ENCODE measurements at regions not wholly inside any gene's neighbourhood (a gene's known extent, or its start where the extent isn't known, plus 50 kb on each side); places are given as distances from the start of the nearest gene placed in this dataset.

- peak; percentile 52 for ATAC-seq (ENCODE audit: insufficient read depth, low read depth)
- H3K4me2 ChIP-seq (ENCODE audit: insufficient read depth, low read length): peak overlapping the region; percentile 46; the same call in 1 of the 2 replicates
These were observed 65.8 kb downstream of the RESF1 start for GRCh38 chr12:32024884-32025592.

GRCh38 chr12:32025906-32026305 is 66.7 kb downstream of the RESF1 start:
- Histone ChIP-seq H3K9me3 (ENCODE audit: insufficient read depth, low read length, severe bottlenecking) (no peaks in the 10 kb centered on the region), H3K4me2 (ENCODE audit: insufficient read depth, low read length) (peak overlapping the region; percentile 46), H3K79me2 (ENCODE audit: insufficient read depth, low read length) (no peaks in the 10 kb centered on the region), H3K4me1 (ENCODE audit: insufficient read depth, low read length) (peaks cover 30% of the 10 kb centered on the region), H4K20me1 (ENCODE audit: insufficient read depth, low read length) (no peaks in the 10 kb centered on the region), H3K36me3 (ENCODE audit: insufficient read depth, low read length) (no peaks in the 10 kb centered on the region), H3K27ac (ENCODE audit: low read length) (peak overlapping the region; percentile 57), H3K9ac (ENCODE audit: low read depth, low read length) (no peak overlapping the region), H2AFZ (ENCODE audit: low read depth, low read length) (no peak overlapping the region), H3K4me3 (ENCODE audit: low read depth in 1 of 2, low read length in 2 of 2) (no peak overlapping the region), H3K27me3 (ENCODE audit: insufficient read depth, low read length, poor library complexity) (no peaks in the 10 kb centered on the region)
- TF ChIP-seq CTCF (IDR thresholded peaks at IDR 0.05; ENCODE audit: borderline replicate concordance, extremely low read depth, low read length, poor library complexity, severe bottlenecking): no peak
- TF ChIP-seq EZH2 (IDR thresholded peaks at IDR 0.05; ENCODE audit: borderline replicate concordance, low read depth, low read length, severe bottlenecking): no peak
- ATAC-seq (ENCODE audit: insufficient read depth, low read depth): peak; percentile 98
- DNase-seq: peak; percentile 80

More at GRCh38 chr12:32024884-32025592, 65.8 kb downstream of the RESF1 start:
- H3K36me3 ChIP-seq (ENCODE audit: insufficient read depth, low read length): no peaks in the 10 kb centered on the region
- TF ChIP-seq CTCF (IDR thresholded peaks at IDR 0.05; ENCODE audit: borderline replicate concordance, extremely low read depth, low read length, poor library complexity, severe bottlenecking) (no peak), EZH2 (IDR thresholded peaks at IDR 0.05; ENCODE audit: borderline replicate concordance, low read depth, low read length, severe bottlenecking) (no peak)
- H3K9ac ChIP-seq (ENCODE audit: low read depth, low read length): no peak overlapping the region
- H4K20me1 ChIP-seq (ENCODE audit: insufficient read depth, low read length): no peaks in the 10 kb centered on the region
- peak overlapping the region; percentile 64 for H3K27ac ChIP-seq (ENCODE audit: low read length)
- no peaks in the 10 kb centered on the region for H3K79me2 ChIP-seq (ENCODE audit: insufficient read depth, low read length)
- no peaks in the 10 kb centered on the region for H3K9me3 ChIP-seq (ENCODE audit: insufficient read depth, low read length, severe bottlenecking)
- peak overlapping the region; percentile 45; the same call in 1 of the 2 replicates for H2AFZ ChIP-seq (ENCODE audit: low read depth, low read length)
- H3K4me1 ChIP-seq (ENCODE audit: insufficient read depth, low read length): peaks cover 33% of the 10 kb centered on the region
- DNase-seq: peak; percentile 35
- H3K27me3 ChIP-seq (ENCODE audit: insufficient read depth, low read length, poor library complexity): no peaks in the 10 kb centered on the region
- H3K4me3 ChIP-seq (ENCODE audit: low read depth in 1 of 2, low read length in 2 of 2): no peak overlapping the region

GRCh38 chr12:32027684-32028365 is 68.6 kb downstream of the RESF1 start:
- Histone ChIP-seq H3K4me1 (ENCODE audit: insufficient read depth, low read length) (peaks cover 26% of the 10 kb centered on the region), H3K9ac (ENCODE audit: low read depth, low read length) (no peak overlapping the region), H2AFZ (ENCODE audit: low read depth, low read length) (no peak overlapping the region), H3K27ac (ENCODE audit: low read length) (no peak overlapping the region), H3K36me3 (ENCODE audit: insufficient read depth, low read length) (no peaks in the 10 kb centered on the region), H4K20me1 (ENCODE audit: insufficient read depth, low read length) (no peaks in the 10 kb centered on the region), H3K27me3 (ENCODE audit: insufficient read depth, low read length, poor library complexity) (no peaks in the 10 kb centered on the region), H3K9me3 (ENCODE audit: insufficient read depth, low read length, severe bottlenecking) (no peaks in the 10 kb centered on the region), H3K4me2 (ENCODE audit: insufficient read depth, low read length) (no peak overlapping the region), H3K4me3 (ENCODE audit: low read depth in 1 of 2, low read length in 2 of 2) (no peak overlapping the region), H3K79me2 (ENCODE audit: insufficient read depth, low read length) (no peaks in the 10 kb centered on the region)
- DNase-seq (no peak), ATAC-seq (ENCODE audit: insufficient read depth, low read depth) (no peak)
- TF ChIP-seq CTCF (IDR thresholded peaks at IDR 0.05; ENCODE audit: borderline replicate concordance, extremely low read depth, low read length, poor library complexity, severe bottlenecking): no peak
- no peak for TF ChIP-seq EZH2 (IDR thresholded peaks at IDR 0.05; ENCODE audit: borderline replicate concordance, low read depth, low read length, severe bottlenecking)
